HG02840 (cell line): ENCODE measurements at regions not wholly inside any gene's neighbourhood (a gene's known extent, or its start where the extent isn't known, plus 50 kb on each side); places are given as distances from the start of the nearest gene placed in this dataset.

Source experiments
- ATAC-seq: cut with Tn5 transposase; IDR thresholded peaks from one replicate; pipeline ENCODE4 v1.9.1; 2021; ENCODE audit warnings: mild to moderate bottlenecking, moderate library complexity, moderate number of reproducible peaks; ENCODE audit not compliant: unreplicated experiment, low FRiP score

DNA sequence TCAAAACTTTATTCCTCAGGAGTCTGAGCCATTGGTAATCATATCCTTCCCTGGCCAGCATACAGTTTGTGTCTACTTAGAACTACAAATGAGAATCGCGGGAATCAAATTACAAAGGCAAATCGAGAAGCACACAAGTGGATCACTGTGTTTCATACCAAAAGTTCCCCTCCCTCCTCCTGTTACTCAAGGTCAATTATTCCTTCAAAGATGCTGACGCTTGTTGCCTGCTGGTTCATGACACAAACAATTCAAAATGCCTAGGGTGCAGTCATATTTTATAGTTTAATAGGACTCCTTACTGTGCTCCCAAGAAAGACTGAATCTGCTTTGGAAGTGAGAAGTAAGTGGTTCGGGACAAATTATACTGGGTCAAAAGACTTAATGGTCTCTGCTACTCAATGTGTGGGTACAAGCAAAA lies 93.0 kb upstream of the PBX1 start:
- ATAC-seq: no peak

- no peak for ATAC-seq
Observed at GRCh38 chr1:164466429-164466828, 92.6 kb upstream of the PBX1 start.

DNA sequence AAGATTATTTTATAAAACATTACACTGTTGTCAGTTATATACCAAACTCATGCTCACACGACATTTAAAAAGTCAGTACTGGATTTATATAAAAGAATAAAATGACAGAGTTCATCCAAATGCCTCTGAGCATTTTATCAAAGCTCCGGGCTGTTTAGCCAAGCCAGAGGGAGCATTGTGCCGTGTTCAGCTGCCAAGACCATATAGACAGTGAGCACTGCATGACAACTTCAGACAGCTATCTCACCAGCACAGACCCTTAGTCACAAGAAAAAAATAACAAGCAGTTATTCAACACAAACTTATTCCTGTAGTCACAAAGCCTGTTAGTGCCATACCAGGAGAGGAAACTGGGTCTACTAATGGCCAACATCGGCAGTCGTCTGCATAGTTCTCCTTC lies 88.0 kb upstream of the PBX1 start:
- no peak for ATAC-seq

DNA sequence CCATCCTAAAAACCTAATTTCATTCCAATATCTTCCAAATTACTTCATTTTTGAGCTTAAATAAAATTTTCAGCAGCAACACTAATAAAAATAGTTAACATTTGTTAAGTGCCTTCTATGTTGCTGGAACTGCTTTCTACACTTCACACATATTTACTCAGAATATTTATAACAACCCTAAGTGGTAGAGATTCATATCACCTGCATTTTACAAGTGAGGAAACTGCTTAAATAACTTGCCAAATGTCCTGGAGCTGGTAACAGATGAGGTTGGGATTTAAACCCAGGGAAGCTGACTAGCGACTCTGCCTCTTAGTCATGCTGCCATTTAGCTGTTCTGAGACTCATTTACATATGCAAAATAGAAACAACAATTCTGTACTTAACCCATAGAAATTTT lies 86.1 kb upstream of the PBX1 start:
- ATAC-seq: no peak

DNA sequence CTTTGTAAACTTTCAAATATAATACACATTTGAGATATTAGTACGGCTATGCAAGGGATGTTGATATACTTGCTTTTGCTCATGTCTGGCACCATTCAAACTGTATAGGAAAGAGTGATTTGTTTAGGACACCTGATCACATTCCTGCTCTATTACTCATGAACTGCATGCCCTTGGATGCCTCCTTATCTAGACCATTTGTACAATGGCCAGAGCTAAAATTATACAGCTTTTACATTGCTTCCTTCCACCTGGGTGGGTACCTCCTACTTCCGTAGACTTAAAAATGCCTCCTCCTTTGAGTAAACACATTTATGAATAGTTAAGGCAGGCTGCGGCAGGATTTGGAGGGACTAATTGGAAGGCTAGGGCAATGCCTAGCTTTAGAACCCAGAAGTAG lies 85.4 kb upstream of the PBX1 start:
- ATAC-seq: no peak

DNA sequence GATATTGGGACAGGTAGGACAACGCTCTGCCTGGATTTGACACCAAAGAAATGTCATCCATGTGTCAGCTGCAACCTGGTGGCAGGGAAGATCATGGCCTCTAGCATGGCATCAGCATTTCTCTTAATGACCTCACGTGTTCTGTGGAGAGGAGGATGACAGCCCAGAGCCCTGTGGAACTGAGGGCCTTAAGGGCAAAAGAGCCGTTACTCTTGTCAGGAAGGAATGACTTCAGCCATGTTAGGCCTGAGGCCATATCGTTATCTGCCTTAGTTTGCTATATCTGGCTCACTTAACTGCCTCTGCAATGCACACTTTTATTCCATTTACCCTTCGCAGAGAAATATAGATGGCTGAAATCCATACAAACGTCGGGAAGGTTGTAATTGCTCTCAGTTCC lies 83.2 kb upstream of the PBX1 start:
- ATAC-seq: no peak

GRCh38 chr1:164477343-164477742 lies 81.6 kb upstream of the PBX1 start:
- ATAC-seq: no peak

GRCh38 chr1:164479242-164479641 lies 79.7 kb upstream of the PBX1 start:
- no peak for ATAC-seq

DNA sequence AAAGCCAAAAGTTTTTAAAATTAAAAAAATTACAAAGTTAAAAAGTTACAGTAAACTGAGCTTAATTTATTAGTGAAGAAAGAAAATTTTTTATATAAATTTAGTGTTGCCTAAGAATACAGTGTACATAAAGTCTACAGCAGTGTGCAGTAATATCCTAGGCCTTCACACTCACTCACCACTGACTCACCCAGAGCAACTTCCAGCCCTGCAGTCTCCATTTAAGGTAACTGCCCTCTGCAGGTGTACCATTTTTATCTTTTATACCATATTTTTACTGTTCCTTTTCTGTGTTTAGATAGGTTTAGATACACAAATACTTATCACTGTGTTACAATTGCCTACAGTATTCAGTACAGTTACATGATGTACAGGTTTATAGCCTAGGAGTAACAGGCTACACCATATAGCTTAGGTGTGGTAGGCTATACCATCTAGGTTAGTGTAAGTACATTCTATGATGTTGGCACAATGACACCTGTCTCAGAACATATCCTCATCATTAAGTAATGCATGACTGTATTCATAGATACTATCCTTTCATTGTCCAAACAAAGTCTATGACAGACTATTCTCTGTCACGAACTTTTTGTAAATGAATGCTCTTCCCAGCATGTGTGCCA lies 78.6 kb upstream of the PBX1 start:
- no peak for ATAC-seq

GRCh38 chr1:164495905-164496304 lies 63.1 kb upstream of the PBX1 start:
- no peak for ATAC-seq

- no peak for ATAC-seq
Observed at GRCh38 chr1:164498792-164499191, 60.2 kb upstream of the PBX1 start.

GRCh38 chr1:164504749-164505148 lies 54.2 kb upstream of the PBX1 start:
- no peak for ATAC-seq
